Fibroblast of lung (primary cell): ENCODE measurements at regions not wholly inside any gene's neighbourhood (a gene's known extent, or its start where the extent isn't known, plus 50 kb on each side); places are given as distances from the start of the nearest gene placed in this dataset.

ENCODE experiments used
- DNase-seq, 2 donors: peaks; one replicate each; pipeline versions ENCODE4 v3.0.0 to v3.0.0-alpha.2; 2010; ENCODE audit warnings: low read depth in 2 of 2
- H2AFZ ChIP-seq: 2 replicates; pipeline ENCODE4 v1.5.1; 2012; ENCODE audit warnings: low read length, control low read depth, inconsistent platforms
- H3K27ac ChIP-seq: 2 replicates; pipeline ENCODE4 v1.5.1; 2011; ENCODE audit warnings: low read length, control low read depth; ENCODE audit not compliant: insufficient read depth
- H3K27me3 ChIP-seq: 2 replicates; pipeline ENCODE4 v1.5.1; 2011; ENCODE audit warnings: mild to moderate bottlenecking, low read length; ENCODE audit not compliant: control insufficient read depth, insufficient read depth
- H3K36me3 ChIP-seq: 2 replicates; pipeline ENCODE4 v1.5.1; 2011; ENCODE audit warnings: low read length; ENCODE audit not compliant: control insufficient read depth, insufficient read depth
- H3K4me1 ChIP-seq: 2 replicates; pipeline ENCODE4 v1.5.1; 2011; ENCODE audit warnings: low read length; ENCODE audit not compliant: control insufficient read depth, insufficient read depth; ENCODE audit errors: extremely low read depth
- H3K4me2 ChIP-seq: 2 replicates; pipeline ENCODE4 v1.5.1; 2011; ENCODE audit warnings: low read length, control low read depth; ENCODE audit not compliant: insufficient read depth; ENCODE audit errors: extremely low read depth
- H3K4me3 ChIP-seq, 4 experiments: fragments of 200-600 bp in 1 of 4; sonication (generic) in 1 of 4; replicated peaks in 1 of 4; 2 replicates each; pipeline ENCODE4 v1.5.1; 2011 to 2016; ENCODE audit warnings: low read length in 4 of 4, low read depth in 3 of 4, mild to moderate bottlenecking in 3 of 4, control low read depth in 2 of 4, inconsistent platforms in 1 of 4, mixed read lengths in 1 of 4; ENCODE audit not compliant: insufficient read depth in 1 of 4; ENCODE audit errors: control extremely low read depth in 1 of 4
- H3K79me2 ChIP-seq: 2 replicates; pipeline ENCODE4 v1.5.1; 2012; ENCODE audit warnings: mild to moderate bottlenecking, low read length, inconsistent platforms; ENCODE audit not compliant: control insufficient read depth, insufficient read depth
- H3K9ac ChIP-seq: 2 replicates; pipeline ENCODE4 v1.5.1; 2011; ENCODE audit warnings: mild to moderate bottlenecking, low read length, control low read depth; ENCODE audit not compliant: insufficient read depth
- H3K9me3 ChIP-seq: 2 replicates; pipeline ENCODE4 v1.5.1; 2012; ENCODE audit warnings: low read depth, low read length; ENCODE audit not compliant: control insufficient read depth, insufficient read depth
- H4K20me1 ChIP-seq: 2 replicates; pipeline ENCODE4 v1.5.1; 2011; ENCODE audit warnings: low read length; ENCODE audit not compliant: control insufficient read depth, insufficient read depth; ENCODE audit errors: extremely low read depth
- CTCF ChIP-seq, 2 donors: IDR thresholded peaks in 1 of 2; conservative IDR thresholded peaks in 1 of 2; 1 replicate in 1 of 2; 2 replicates in 1 of 2; pipeline ENCODE4 v1.5.1; 2011 to 2012; ENCODE audit warnings: low read length in 2 of 2, control low read depth in 1 of 2, inconsistent platforms in 1 of 2, low read depth in 1 of 2, mild to moderate bottlenecking in 1 of 2
- EZH2 ChIP-seq: IDR thresholded peaks from 2 replicates; pipeline ENCODE4 v1.5.1; 2012; ENCODE audit warnings: low read length, control low read depth, mild to moderate bottlenecking; ENCODE audit errors: missing control alignments

- no peaks in the 10 kb centered on the region for H3K36me3 ChIP-seq
- TF ChIP-seq CTCF (conservative IDR thresholded peaks at IDR 0.05 in 1 of 2, IDR thresholded peaks at IDR 0.05 in 1 of 2; ENCODE audit: low read depth in 1 of 2, low read length in 2 of 2) (no peak), EZH2 (no peak)
- H2AFZ ChIP-seq = no peak overlapping the region
- no peak overlapping the region for H3K27ac ChIP-seq
- H3K27me3 ChIP-seq = no peaks in the 10 kb centered on the region
- H3K4me2 ChIP-seq = no peak overlapping the region
- no peaks in the 10 kb centered on the region for H4K20me1 ChIP-seq
- DNase-seq = no peak
- H3K4me1 ChIP-seq = no peaks in the 10 kb centered on the region
- no peaks in the 10 kb centered on the region for H3K9me3 ChIP-seq
- H3K4me3 ChIP-seq = no peak overlapping the region
- no peak overlapping the region for H3K9ac ChIP-seq
- no peaks in the 10 kb centered on the region for H3K79me2 ChIP-seq
Measured at GRCh38 chr2:181307203-181307991, 149.8 kb upstream of the ITGA4 start.

DNA sequence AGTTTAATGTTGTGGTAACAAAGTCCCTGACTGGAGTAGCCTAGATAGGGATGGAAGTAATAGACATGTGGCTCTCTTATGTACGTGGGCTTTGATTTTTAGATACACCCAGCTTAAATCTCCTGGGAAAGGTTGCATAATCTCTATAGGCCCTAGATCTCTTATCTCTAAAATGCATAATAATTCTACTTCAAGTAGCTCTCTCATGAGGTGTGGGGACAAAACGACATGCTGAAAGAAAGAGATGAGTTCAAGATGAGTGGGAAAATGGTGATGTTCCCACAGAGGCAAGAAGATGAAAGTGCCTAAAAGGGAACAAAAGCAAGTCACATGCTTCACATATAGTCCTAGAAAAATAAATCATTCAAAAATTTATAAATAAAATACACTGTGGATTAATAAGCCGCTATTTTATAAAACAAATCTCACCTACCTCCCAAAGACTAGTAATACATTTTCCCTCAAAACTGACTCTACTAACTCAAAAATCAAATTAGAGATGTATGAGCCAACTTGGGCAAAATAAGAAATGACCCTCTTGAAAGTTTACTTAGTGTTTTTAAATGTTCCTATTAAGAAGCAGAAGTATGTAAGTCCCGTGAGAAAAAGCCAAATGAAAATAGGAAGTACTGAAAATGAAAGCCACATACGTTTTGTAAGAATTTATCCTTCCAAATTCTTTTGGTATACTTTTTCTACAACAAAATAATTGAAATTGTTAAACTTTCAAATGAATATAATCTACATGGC lies 148.2 kb upstream of the ITGA4 start:
- H3K9ac ChIP-seq = no peak overlapping the region
- H2AFZ ChIP-seq = no peak overlapping the region
- H3K79me2 ChIP-seq = no peaks in the 10 kb centered on the region

More for the DNA sequence above, 148.2 kb upstream of the ITGA4 start:
- no peak for TF ChIP-seq EZH2
- no peak for TF ChIP-seq CTCF (conservative IDR thresholded peaks at IDR 0.05 in 1 of 2, IDR thresholded peaks at IDR 0.05 in 1 of 2; ENCODE audit: low read depth in 1 of 2, low read length in 2 of 2)
- Histone ChIP-seq H3K36me3 (no peaks in the 10 kb centered on the region), H3K4me2 (peak overlapping the region; percentile 13), H3K27me3 (no peaks in the 10 kb centered on the region), H4K20me1 (no peaks in the 10 kb centered on the region), H3K9me3 (no peaks in the 10 kb centered on the region), H3K4me3 (no peak overlapping the region), H3K4me1 (no peaks in the 10 kb centered on the region), H3K27ac (no peak overlapping the region)
- no peak for DNase-seq
